Lower leg skin (tissue), 3 donors: ENCODE measurements at regions not wholly inside any gene's neighbourhood (a gene's known extent, or its start where the extent isn't known, plus 50 kb on each side); places are given as distances from the start of the nearest gene placed in this dataset.

Experiments used
- POLR2A ChIP-seq, 2 donors: fragments of 450-650 bp; IDR thresholded peaks; one replicate each; pipeline ENCODE4 v1.6.1; 2016 to 2017; ENCODE audit warnings: antibody characterized with exemption in 2 of 2, mild to moderate bottlenecking in 1 of 2, moderate library complexity in 1 of 2
- TF ChIP-seq, protein P1 (sequence below), 3 donors: fragments of 450-650 bp; IDR thresholded peaks; one replicate each; pipeline ENCODE4 v1.5.1; 2016; ENCODE audit warnings: antibody characterized with exemption in 3 of 3, mild to moderate bottlenecking in 3 of 3, moderate library complexity in 2 of 3

DNA sequence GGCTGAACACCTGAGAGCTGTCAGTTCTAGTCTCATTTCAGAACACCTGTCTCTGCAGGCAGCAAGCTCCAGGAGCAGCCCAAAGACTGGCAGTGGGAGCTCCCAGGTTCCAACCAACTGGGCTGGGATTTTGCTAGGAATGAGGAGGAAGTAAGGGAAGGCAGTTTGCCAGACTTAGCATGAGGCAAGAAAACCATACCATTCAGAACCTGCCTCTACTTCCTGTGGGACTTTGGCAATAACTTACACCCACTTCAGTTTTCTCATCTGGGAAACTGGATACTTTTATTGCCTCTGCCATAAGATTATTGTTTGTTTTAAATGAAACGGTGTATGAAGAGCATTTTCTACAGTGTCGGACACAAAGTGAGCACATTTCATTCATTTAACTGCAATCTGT lies 363.7 kb upstream of the ISX start:
- TF ChIP-seq, protein P1, sequence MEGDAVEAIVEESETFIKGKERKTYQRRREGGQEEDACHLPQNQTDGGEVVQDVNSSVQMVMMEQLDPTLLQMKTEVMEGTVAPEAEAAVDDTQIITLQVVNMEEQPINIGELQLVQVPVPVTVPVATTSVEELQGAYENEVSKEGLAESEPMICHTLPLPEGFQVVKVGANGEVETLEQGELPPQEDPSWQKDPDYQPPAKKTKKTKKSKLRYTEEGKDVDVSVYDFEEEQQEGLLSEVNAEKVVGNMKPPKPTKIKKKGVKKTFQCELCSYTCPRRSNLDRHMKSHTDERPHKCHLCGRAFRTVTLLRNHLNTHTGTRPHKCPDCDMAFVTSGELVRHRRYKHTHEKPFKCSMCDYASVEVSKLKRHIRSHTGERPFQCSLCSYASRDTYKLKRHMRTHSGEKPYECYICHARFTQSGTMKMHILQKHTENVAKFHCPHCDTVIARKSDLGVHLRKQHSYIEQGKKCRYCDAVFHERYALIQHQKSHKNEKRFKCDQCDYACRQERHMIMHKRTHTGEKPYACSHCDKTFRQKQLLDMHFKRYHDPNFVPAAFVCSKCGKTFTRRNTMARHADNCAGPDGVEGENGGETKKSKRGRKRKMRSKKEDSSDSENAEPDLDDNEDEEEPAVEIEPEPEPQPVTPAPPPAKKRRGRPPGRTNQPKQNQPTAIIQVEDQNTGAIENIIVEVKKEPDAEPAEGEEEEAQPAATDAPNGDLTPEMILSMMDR (IDR thresholded peaks at IDR 0.05), result no peak
- TF ChIP-seq POLR2A (IDR thresholded peaks at IDR 0.05), result no peak
